IPS DF 6.9 (cell line): ENCODE measurements at regions not wholly inside any gene's neighbourhood (a gene's known extent, or its start where the extent isn't known, plus 50 kb on each side); places are given as distances from the start of the nearest gene placed in this dataset.

Source experiments
- DNase-seq: peaks from one replicate; pipeline ENCODE4 v3.0.0-alpha.2; 2013; ENCODE audit warnings: low read depth, low spot score
- H3K27ac ChIP-seq: one replicate; pipeline ENCODE4 v1.5.1; 2013; ENCODE audit warnings: low read length, control low read depth
- H3K27me3 ChIP-seq: 2 replicates; pipeline ENCODE4 v1.6.1; 2013; ENCODE audit warnings: mild to moderate bottlenecking, low read length; ENCODE audit not compliant: control insufficient read depth, insufficient read depth
- H3K36me3 ChIP-seq: 2 replicates; pipeline ENCODE4 v1.6.1; 2013; ENCODE audit warnings: low read length; ENCODE audit not compliant: control insufficient read depth, insufficient read depth
- H3K4me1 ChIP-seq: 2 replicates; pipeline ENCODE4 v1.6.1; 2013; ENCODE audit warnings: low read length; ENCODE audit not compliant: control insufficient read depth, insufficient read depth
- H3K4me3 ChIP-seq: 2 replicates; pipeline ENCODE4 v1.5.1; 2013; ENCODE audit warnings: mild to moderate bottlenecking, low read length
- H3K9me3 ChIP-seq: 2 replicates; pipeline ENCODE4 v1.6.1; 2013; ENCODE audit warnings: low read length, inconsistent platforms; ENCODE audit not compliant: control insufficient read depth, insufficient read depth
- WGBS: extraction: QIAGEN DNeasy Blood & Tissue Kit; methylation state at CpG from one replicate; pipeline ENCODE4 v1.1.7; 2013; ENCODE audit warnings: mixed read lengths, missing lambda C conversion rate; ENCODE audit not compliant: insufficient read length, insufficient coverage; 5-methylcytosine and 5-hydroxymethylcytosine counted together

GRCh38 chr21:15436031-15436430, 293.8 kb upstream of the USP25 start:
- no peaks in the 10 kb centered on the region; the same call in 1 of the 2 replicates for H3K4me1 ChIP-seq
- WGBS: no CpG with 5 or more reads among the region's 1 CpG
- no peak overlapping the region for H3K27ac ChIP-seq
- no peaks in the 10 kb centered on the region for H3K9me3 ChIP-seq
- no peaks in the 10 kb centered on the region for H3K36me3 ChIP-seq
- no peaks in the 10 kb centered on the region for H3K27me3 ChIP-seq
- DNase-seq: no peak
- no peak overlapping the region for H3K4me3 ChIP-seq

GRCh38 chr21:15437883-15438282, 291.9 kb upstream of the USP25 start:
- whole genome bisulfite sequencing: no CpG with 5 or more reads among the region's 2 CpGs
- no peaks in the 10 kb centered on the region; the same call in 1 of the 2 replicates for H3K4me1 ChIP-seq
- H3K9me3 ChIP-seq: no peaks in the 10 kb centered on the region
- H3K4me3 ChIP-seq: no peak overlapping the region
- no peaks in the 10 kb centered on the region for H3K36me3 ChIP-seq
- no peak overlapping the region for H3K27ac ChIP-seq
- no peaks in the 10 kb centered on the region for H3K27me3 ChIP-seq
- DNase-seq: no peak

- Histone ChIP-seq H3K27me3 (no peaks in the 10 kb centered on the region), H3K9me3 (no peaks in the 10 kb centered on the region), H3K4me1 (0 out of 2 replicates have a peak, but pooled peaks cover 2% of the 10 kb centered on the region), H3K27ac (no peak overlapping the region), H3K4me3 (no peak overlapping the region), H3K36me3 (no peaks in the 10 kb centered on the region)
- no CpG with 5 or more reads among the region's 1 CpG for WGBS
- DNase-seq: no peak
Observed at GRCh38 chr21:15439726-15440125, 290.1 kb upstream of the USP25 start.

GRCh38 chr21:15441060-15441493, 288.7 kb upstream of the USP25 start:
- DNase-seq: no peak
- H3K36me3 ChIP-seq: no peaks in the 10 kb centered on the region
- no peak overlapping the region for H3K27ac ChIP-seq
- no CpG with 5 or more reads among the region's 3 CpGs for WGBS
- H3K27me3 ChIP-seq: no peaks in the 10 kb centered on the region
- H3K4me3 ChIP-seq: no peak overlapping the region
- H3K4me1 ChIP-seq: 0 out of 2 replicates have a peak, but pooled peaks cover 2% of the 10 kb centered on the region
- H3K9me3 ChIP-seq: no peaks in the 10 kb centered on the region

- H3K27me3 ChIP-seq: no peaks in the 10 kb centered on the region
- DNase-seq: no peak
- H3K27ac ChIP-seq: no peak overlapping the region
- 0 out of 2 replicates have a peak, but pooled peaks cover 2% of the 10 kb centered on the region for H3K4me1 ChIP-seq
- no peaks in the 10 kb centered on the region for H3K9me3 ChIP-seq
- no peak overlapping the region for H3K4me3 ChIP-seq
- no peaks in the 10 kb centered on the region for H3K36me3 ChIP-seq
Observed at GRCh38 chr21:15441992-15442391, 287.8 kb upstream of the USP25 start.

- no peak overlapping the region for H3K4me3 ChIP-seq
- H3K4me1 ChIP-seq: 0 out of 2 replicates have a peak, but pooled peaks cover 2% of the 10 kb centered on the region
- H3K36me3 ChIP-seq: no peaks in the 10 kb centered on the region
- H3K27me3 ChIP-seq: no peaks in the 10 kb centered on the region
- no CpG with 5 or more reads among the region's 6 CpGs for WGBS
- no peaks in the 10 kb centered on the region for H3K9me3 ChIP-seq
- no peak overlapping the region for H3K27ac ChIP-seq
- no peak for DNase-seq
Observed at GRCh38 chr21:15442743-15443469, 286.9 kb upstream of the USP25 start.

GRCh38 chr21:15443740-15444117, 286.1 kb upstream of the USP25 start:
- Histone ChIP-seq H3K9me3 (no peaks in the 10 kb centered on the region), H3K4me1 (0 out of 2 replicates have a peak, but pooled peaks cover 2% of the 10 kb centered on the region), H3K4me3 (no peak overlapping the region), H3K36me3 (no peaks in the 10 kb centered on the region), H3K27ac (no peak overlapping the region), H3K27me3 (no peaks in the 10 kb centered on the region)
- DNase-seq: no peak
- WGBS: no CpG with 5 or more reads among the region's 2 CpGs

- Histone ChIP-seq H3K9me3 (no peaks in the 10 kb centered on the region), H3K36me3 (no peaks in the 10 kb centered on the region), H3K27ac (no peak overlapping the region), H3K27me3 (no peaks in the 10 kb centered on the region), H3K4me3 (no peak overlapping the region), H3K4me1 (0 out of 2 replicates have a peak, but pooled peaks cover 2% of the 10 kb centered on the region)
- DNase-seq: no peak
- WGBS: no CpG with 5 or more reads among the region's 7 CpGs
Observed at GRCh38 chr21:15444118-15444960, 285.4 kb upstream of the USP25 start.

- H3K4me1 ChIP-seq: 0 out of 2 replicates have a peak, but pooled peaks cover 2% of the 10 kb centered on the region
- no peaks in the 10 kb centered on the region for H3K27me3 ChIP-seq
- no peaks in the 10 kb centered on the region for H3K9me3 ChIP-seq
- H3K4me3 ChIP-seq: no peak overlapping the region
- no CpG with 5 or more reads among the region's 2 CpGs for WGBS
- no peaks in the 10 kb centered on the region for H3K36me3 ChIP-seq
- DNase-seq: no peak
- no peak overlapping the region for H3K27ac ChIP-seq
Observed at GRCh38 chr21:15445327-15445726, 284.5 kb upstream of the USP25 start.

GRCh38 chr21:15446223-15446622, 283.6 kb upstream of the USP25 start:
- no peak for DNase-seq
- WGBS: no CpG with 5 or more reads among the region's 3 CpGs
- H3K27ac ChIP-seq: no peak overlapping the region

More at GRCh38 chr21:15446223-15446622, 283.6 kb upstream of the USP25 start:
- Histone ChIP-seq H3K27me3 (no peaks in the 10 kb centered on the region), H3K4me3 (no peak overlapping the region), H3K9me3 (no peaks in the 10 kb centered on the region), H3K4me1 (0 out of 2 replicates have a peak, but pooled peaks cover 2% of the 10 kb centered on the region), H3K36me3 (no peaks in the 10 kb centered on the region)
